SK-N-SH treated with all-trans-retinoic acid at 6 μM for 48 hours (cell line): ENCODE measurements at regions not wholly inside any gene's neighbourhood (a gene's known extent, or its start where the extent isn't known, plus 50 kb on each side); places are given as distances from the start of the nearest gene placed in this dataset.
A peak's percentile ranks its signal among the peaks of the same experiment; 100 is the strongest.

Experiments
- ATAC-seq: fragments of 200-7000 bp; cut with Tn5 transposase; 3 replicates; pipeline ENCODE4 v1.9.1; 2020; ENCODE audit warnings: mild to moderate bottlenecking, moderate library complexity
- ARNTL ChIP-seq: fragments of 450-650 bp; formaldehyde crosslinking; IDR thresholded peaks from 2 replicates; pipeline ENCODE4 v1.5.0; 2020; ENCODE audit warnings: low read depth, mild to moderate bottlenecking, moderate library complexity, borderline replicate concordance
- BACH2 ChIP-seq: fragments of 250-450 bp; sonication (Bioruptor Pico); IDR thresholded peaks from 2 replicates; pipeline ENCODE4 v1.9.0; 2021; ENCODE audit warnings: mild to moderate bottlenecking, borderline replicate concordance
- CSDC2 ChIP-seq: fragments of 250-450 bp; sonication (Bioruptor Pico); IDR thresholded peaks from 2 replicates; pipeline ENCODE4 v1.5.0; 2020; ENCODE audit warnings: mild to moderate bottlenecking, moderate library complexity
- ESRRG ChIP-seq: fragments of 250-450 bp; sonication (Bioruptor Pico); IDR thresholded peaks from 2 replicates; pipeline ENCODE4 v1.6.1; 2021; ENCODE audit warnings: mild to moderate bottlenecking
- GLIS3 ChIP-seq: fragments of 250-450 bp; sonication (Bioruptor Pico); IDR thresholded peaks from 2 replicates; pipeline ENCODE4 v1.5.0; 2020; ENCODE audit warnings: mild to moderate bottlenecking, moderate library complexity
- ISL1 ChIP-seq: fragments of 250-450 bp; sonication (Bioruptor Pico); IDR thresholded peaks from 2 replicates; pipeline ENCODE4 v2.1.2; 2022; ENCODE audit warnings: mild to moderate bottlenecking, moderate library complexity
- OSR1 ChIP-seq: fragments of 250-450 bp; sonication (Bioruptor Pico); IDR thresholded peaks from 2 replicates; pipeline ENCODE4 v1.8.0; 2022; ENCODE audit warnings: moderate library complexity, mild to moderate bottlenecking, inconsistent platforms
- PPARA ChIP-seq: fragments of 250-450 bp; sonication (Bioruptor Pico); IDR thresholded peaks from 2 replicates; pipeline ENCODE4 v1.5.0; 2020; ENCODE audit warnings: mild to moderate bottlenecking, borderline replicate concordance
- RARB ChIP-seq: fragments of 250-450 bp; sonication (Bioruptor Pico); IDR thresholded peaks from 2 replicates; pipeline ENCODE4 v1.8.0; 2021; ENCODE audit warnings: mild to moderate bottlenecking, moderate library complexity
- SNAI2 ChIP-seq: fragments of 250-450 bp; sonication (Bioruptor Pico); IDR thresholded peaks from 2 replicates; pipeline ENCODE4 v1.5.0; 2020; ENCODE audit warnings: mild to moderate bottlenecking, moderate library complexity
- TCF4 ChIP-seq: fragments of 250-450 bp; sonication (Bioruptor Pico); IDR thresholded peaks from 2 replicates; pipeline ENCODE4 v1.8.0; 2021; ENCODE audit warnings: mild to moderate bottlenecking, moderate library complexity, borderline replicate concordance
- TOX ChIP-seq: fragments of 250-450 bp; sonication (Bioruptor Pico); IDR thresholded peaks from 2 replicates; pipeline ENCODE4 v1.8.0; 2021; ENCODE audit warnings: mild to moderate bottlenecking, moderate library complexity, borderline replicate concordance
- ZC3H10 ChIP-seq: fragments of 250-450 bp; sonication (Bioruptor Pico); IDR thresholded peaks from 2 replicates; pipeline ENCODE4 v1.5.1; 2021; ENCODE audit warnings: mild to moderate bottlenecking, moderate library complexity
- ZNF565 ChIP-seq: fragments of 450-650 bp; formaldehyde crosslinking; conservative IDR thresholded peaks from 2 replicates; pipeline ENCODE4 v1.5.0; 2020; ENCODE audit warnings: low read depth, mild to moderate bottlenecking, moderate library complexity
- ZNF70 ChIP-seq: fragments of 450-650 bp; formaldehyde crosslinking; IDR thresholded peaks from 2 replicates; pipeline ENCODE4 v1.5.0; 2020; ENCODE audit warnings: mild to moderate bottlenecking, moderate library complexity
- ZNF8 ChIP-seq: fragments of 450-650 bp; formaldehyde crosslinking; IDR thresholded peaks from 2 replicates; pipeline ENCODE4 v1.5.0; 2020; ENCODE audit warnings: mild to moderate bottlenecking, moderate library complexity
- TF ChIP-seq, protein P1 (sequence below): fragments of 250-450 bp; sonication (Bioruptor Pico); IDR thresholded peaks from 2 replicates; pipeline ENCODE4 v1.5.0; 2020; ENCODE audit warnings: mild to moderate bottlenecking, moderate library complexity
- TF ChIP-seq, protein P2 (sequence below): fragments of 250-450 bp; sonication (Bioruptor Pico); IDR thresholded peaks from 2 replicates; pipeline ENCODE4 v1.8.0; 2021; ENCODE audit warnings: low read depth, mild to moderate bottlenecking, moderate library complexity, borderline replicate concordance
- TF ChIP-seq, protein P3 (sequence below): fragments of 250-450 bp; sonication (Bioruptor Pico); IDR thresholded peaks from 2 replicates; pipeline ENCODE4 v1.5.1; 2021; ENCODE audit warnings: mild to moderate bottlenecking, moderate library complexity
- TF ChIP-seq, protein P4 (sequence below): fragments of 250-450 bp; sonication (Bioruptor Pico); IDR thresholded peaks from 2 replicates; pipeline ENCODE4 v1.8.0; 2020; ENCODE audit warnings: mild to moderate bottlenecking, moderate library complexity, borderline replicate concordance

DNA sequence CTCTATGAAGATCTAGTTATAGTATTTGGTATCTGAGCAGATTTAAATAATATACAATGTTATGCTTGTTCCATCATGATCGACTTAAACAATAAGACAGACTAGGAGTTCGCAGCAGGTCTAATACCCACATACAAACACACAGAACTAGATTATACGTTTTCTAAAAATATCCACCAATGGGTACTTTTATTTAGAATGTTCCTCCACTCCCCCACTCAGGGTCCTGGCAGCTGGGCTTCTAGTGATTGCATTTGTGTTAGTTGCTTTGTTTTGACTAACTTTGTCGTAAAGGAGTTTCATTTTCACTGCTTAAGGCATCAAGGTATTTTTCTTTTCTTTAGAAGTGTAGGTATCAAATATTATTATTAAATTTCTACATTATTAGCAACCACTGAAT, 91.4 kb downstream of the RPRM start:
- TF ChIP-seq ZNF8 (CRISPR knock-in tag) (no peak), ZNF70 (no peak), TOX (CRISPR knock-in tag) (no peak), ZNF565 (CRISPR knock-in tag) (no peak), ARNTL (no peak), SNAI2 (CRISPR knock-in tag) (no peak), RARB (CRISPR knock-in tag) (no peak), BACH2 (CRISPR knock-in tag) (no peak)
- TF ChIP-seq, protein P1, sequence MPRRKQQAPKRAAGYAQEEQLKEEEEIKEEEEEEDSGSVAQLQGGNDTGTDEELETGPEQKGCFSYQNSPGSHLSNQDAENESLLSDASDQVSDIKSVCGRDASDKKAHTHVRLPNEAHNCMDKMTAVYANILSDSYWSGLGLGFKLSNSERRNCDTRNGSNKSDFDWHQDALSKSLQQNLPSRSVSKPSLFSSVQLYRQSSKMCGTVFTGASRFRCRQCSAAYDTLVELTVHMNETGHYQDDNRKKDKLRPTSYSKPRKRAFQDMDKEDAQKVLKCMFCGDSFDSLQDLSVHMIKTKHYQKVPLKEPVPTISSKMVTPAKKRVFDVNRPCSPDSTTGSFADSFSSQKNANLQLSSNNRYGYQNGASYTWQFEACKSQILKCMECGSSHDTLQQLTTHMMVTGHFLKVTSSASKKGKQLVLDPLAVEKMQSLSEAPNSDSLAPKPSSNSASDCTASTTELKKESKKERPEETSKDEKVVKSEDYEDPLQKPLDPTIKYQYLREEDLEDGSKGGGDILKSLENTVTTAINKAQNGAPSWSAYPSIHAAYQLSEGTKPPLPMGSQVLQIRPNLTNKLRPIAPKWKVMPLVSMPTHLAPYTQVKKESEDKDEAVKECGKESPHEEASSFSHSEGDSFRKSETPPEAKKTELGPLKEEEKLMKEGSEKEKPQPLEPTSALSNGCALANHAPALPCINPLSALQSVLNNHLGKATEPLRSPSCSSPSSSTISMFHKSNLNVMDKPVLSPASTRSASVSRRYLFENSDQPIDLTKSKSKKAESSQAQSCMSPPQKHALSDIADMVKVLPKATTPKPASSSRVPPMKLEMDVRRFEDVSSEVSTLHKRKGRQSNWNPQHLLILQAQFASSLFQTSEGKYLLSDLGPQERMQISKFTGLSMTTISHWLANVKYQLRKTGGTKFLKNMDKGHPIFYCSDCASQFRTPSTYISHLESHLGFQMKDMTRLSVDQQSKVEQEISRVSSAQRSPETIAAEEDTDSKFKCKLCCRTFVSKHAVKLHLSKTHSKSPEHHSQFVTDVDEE (CRISPR knock-in tag) = no peak
- ATAC-seq = no peak

DNA sequence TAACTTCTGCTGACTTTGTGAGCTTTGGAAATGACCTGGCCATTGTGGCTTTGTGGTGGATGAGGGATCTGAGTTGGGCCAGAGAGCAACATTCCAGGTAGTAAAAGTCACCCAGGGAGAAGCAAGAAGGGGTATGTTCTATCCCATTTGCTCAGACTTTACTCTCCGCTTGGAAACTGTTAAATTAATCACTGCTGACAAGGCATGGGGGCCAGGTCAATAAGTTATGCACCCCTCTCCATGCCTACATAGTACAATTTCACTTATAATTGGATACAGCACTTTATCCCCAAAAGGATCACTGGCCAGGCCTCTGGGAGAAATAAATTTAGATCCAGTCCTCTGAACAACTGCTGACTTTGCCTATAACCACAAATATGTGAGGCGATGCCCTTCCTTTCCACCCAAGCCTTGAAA, 92.1 kb downstream of the RPRM start:
- peak; percentile 57 for ATAC-seq
- TF ChIP-seq SNAI2 (CRISPR knock-in tag) (no peak), ARNTL (no peak), ESRRG (CRISPR knock-in tag) (no peak), TCF4 (no peak), RARB (CRISPR knock-in tag) (no peak), CSDC2 (CRISPR knock-in tag) (no peak)
- TF ChIP-seq, protein P2, sequence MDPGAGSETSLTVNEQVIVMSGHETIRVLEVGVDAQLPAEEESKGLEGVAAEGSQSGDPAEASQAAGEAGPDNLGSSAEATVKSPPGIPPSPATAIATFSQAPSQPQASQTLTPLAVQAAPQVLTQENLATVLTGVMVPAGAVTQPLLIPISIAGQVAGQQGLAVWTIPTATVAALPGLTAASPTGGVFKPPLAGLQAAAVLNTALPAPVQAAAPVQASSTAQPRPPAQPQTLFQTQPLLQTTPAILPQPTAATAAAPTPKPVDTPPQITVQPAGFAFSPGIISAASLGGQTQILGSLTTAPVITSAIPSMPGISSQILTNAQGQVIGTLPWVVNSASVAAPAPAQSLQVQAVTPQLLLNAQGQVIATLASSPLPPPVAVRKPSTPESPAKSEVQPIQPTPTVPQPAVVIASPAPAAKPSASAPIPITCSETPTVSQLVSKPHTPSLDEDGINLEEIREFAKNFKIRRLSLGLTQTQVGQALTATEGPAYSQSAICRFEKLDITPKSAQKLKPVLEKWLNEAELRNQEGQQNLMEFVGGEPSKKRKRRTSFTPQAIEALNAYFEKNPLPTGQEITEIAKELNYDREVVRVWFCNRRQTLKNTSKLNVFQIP (CRISPR knock-in tag) = no peak

DNA sequence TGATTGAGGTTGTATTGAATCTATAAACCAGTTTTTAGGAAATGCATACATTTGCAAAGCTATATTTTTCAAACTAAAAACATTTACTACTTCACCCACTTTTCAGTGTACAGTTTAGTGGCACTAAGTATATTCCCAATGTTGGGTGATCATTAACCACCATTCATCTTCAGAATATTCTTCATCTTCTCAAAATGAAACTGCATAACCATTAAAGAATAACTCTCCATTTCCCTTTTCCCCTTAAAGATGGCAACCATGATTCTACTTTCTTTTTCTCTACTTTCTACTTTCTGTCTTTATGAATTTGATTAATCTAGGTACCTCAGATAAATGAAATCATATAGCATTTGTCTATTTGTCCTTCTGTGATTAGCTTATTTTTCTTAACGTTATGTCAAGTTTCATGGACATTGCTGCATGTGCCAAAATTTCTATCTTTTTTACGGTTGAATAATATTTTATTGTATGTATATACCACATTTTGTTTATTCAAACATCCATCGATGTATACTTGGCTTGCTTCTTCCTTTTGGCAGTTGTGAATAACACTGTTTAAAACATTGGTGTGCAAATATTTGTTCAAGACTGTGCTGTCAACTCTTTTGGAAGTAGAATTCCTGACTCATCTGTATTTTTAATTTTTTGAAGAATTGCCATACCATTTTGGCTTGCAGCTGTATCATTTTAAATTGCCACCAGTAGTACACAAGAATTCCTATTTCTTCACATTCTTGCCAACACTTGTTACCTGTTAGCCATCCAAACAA, 104.9 kb downstream of the RPRM start:
- TF ChIP-seq PPARA (no peak), CSDC2 (CRISPR knock-in tag) (no peak), GLIS3 (no peak), BACH2 (CRISPR knock-in tag) (no peak), ZNF8 (CRISPR knock-in tag) (no peak), RARB (CRISPR knock-in tag) (no peak), SNAI2 (CRISPR knock-in tag) (no peak), ESRRG (CRISPR knock-in tag) (no peak), OSR1 (CRISPR knock-in tag) (no peak), TCF4 (no peak), ZNF565 (CRISPR knock-in tag) (no peak), ISL1 (no peak), ZC3H10 (no peak), TOX (CRISPR knock-in tag) (no peak)
- TF ChIP-seq, protein P2 (CRISPR knock-in tag) = no peak
- TF ChIP-seq, protein P3, sequence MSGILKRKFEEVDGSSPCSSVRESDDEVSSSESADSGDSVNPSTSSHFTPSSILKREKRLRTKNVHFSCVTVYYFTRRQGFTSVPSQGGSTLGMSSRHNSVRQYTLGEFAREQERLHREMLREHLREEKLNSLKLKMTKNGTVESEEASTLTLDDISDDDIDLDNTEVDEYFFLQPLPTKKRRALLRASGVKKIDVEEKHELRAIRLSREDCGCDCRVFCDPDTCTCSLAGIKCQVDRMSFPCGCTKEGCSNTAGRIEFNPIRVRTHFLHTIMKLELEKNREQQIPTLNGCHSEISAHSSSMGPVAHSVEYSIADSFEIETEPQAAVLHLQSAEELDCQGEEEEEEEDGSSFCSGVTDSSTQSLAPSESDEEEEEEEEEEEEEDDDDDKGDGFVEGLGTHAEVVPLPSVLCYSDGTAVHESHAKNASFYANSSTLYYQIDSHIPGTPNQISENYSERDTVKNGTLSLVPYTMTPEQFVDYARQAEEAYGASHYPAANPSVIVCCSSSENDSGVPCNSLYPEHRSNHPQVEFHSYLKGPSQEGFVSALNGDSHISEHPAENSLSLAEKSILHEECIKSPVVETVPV (CRISPR knock-in tag) = no peak
- TF ChIP-seq, protein P4, sequence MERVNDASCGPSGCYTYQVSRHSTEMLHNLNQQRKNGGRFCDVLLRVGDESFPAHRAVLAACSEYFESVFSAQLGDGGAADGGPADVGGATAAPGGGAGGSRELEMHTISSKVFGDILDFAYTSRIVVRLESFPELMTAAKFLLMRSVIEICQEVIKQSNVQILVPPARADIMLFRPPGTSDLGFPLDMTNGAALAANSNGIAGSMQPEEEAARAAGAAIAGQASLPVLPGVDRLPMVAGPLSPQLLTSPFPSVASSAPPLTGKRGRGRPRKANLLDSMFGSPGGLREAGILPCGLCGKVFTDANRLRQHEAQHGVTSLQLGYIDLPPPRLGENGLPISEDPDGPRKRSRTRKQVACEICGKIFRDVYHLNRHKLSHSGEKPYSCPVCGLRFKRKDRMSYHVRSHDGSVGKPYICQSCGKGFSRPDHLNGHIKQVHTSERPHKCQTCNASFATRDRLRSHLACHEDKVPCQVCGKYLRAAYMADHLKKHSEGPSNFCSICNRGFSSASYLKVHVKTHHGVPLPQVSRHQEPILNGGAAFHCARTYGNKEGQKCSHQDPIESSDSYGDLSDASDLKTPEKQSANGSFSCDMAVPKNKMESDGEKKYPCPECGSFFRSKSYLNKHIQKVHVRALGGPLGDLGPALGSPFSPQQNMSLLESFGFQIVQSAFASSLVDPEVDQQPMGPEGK (CRISPR knock-in tag) = no peak
- TF ChIP-seq, protein P1 (CRISPR knock-in tag) = no peak
- TF ChIP-seq, all 23 proteins: peak for 0
- no peak for ATAC-seq
